ENCODE measurements at regions not wholly inside any gene's neighbourhood (a gene's known extent, or its start where the extent isn't known, plus 50 kb on each side); places are given as distances from the start of the nearest gene placed in this dataset.

DNA sequence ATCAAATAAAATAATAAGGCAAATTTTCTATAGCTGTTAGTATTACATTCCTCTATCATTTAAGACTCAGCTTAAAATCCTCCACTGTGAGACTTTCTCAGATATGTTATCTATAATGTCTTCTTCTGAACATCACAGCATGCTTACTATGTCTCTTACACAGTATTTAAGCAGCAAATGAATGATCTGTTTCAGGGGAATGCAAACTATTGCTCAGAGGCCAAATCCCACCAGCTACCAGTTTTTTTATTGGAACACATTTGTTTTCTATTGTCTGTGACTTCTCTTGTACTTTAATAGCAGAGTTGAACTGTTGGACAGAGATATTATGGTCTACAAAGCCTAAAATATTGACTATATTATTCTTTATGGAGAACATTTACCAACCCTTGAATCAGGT lies 59.6 kb downstream of the C3orf38 start:
- Histone ChIP-seq H3K4me3 (no peak overlapping the region), H3K79me2 (ENCODE audit: control insufficient read depth, insufficient read depth, low read length) (no peaks in the 10 kb centered on the region), H2AFZ (ENCODE audit: control insufficient read depth, low read depth, low read length) (no peak overlapping the region), H3K27me3 (replicated peaks in 1 of 2; ENCODE audit: control insufficient read depth in 2 of 2, insufficient read depth in 2 of 2, low read length in 1 of 2) (no peaks in the 10 kb centered on the region; a peak in 1 of 4 replicates), H4K20me1 (ENCODE audit: control insufficient read depth, insufficient read depth) (no peaks in the 10 kb centered on the region), H3K4me2 (ENCODE audit: control insufficient read depth, insufficient read depth) (no peak overlapping the region), H3K4me1 (ENCODE audit: control insufficient read depth, insufficient read depth, low read length) (no peaks in the 10 kb centered on the region), H3K27ac (ENCODE audit: control insufficient read depth, insufficient read depth) (no peak overlapping the region), H3K36me3 (ENCODE audit: control insufficient read depth in 2 of 2, insufficient read depth in 2 of 2, low read length in 1 of 2) (no peaks in the 10 kb centered on the region), H3K9ac (ENCODE audit: control insufficient read depth, insufficient read depth, low read length) (no peak overlapping the region), H3K9me3 (replicated peaks; ENCODE audit: control insufficient read depth, insufficient read depth, low read length) (no peaks in the 10 kb centered on the region)
- ChIA-PET CTCF (no interaction called here), SMC1A (ENCODE audit: uncharacterized antibody, unreplicated experiment) (no interaction called here), POLR2A (no interaction called here), RAD21 (ENCODE audit: unreplicated experiment) (interaction anchor here (1.1 kb wide), 1 partner anchor 10 kb away, joined by 3 read pairs; no protein-coding TSS in a partner anchor)
- FAIRE-seq (no peak), ATAC-seq (no peak), DNase-seq (ENCODE audit: low read depth, low spot score) (no peak)
- intact Hi-C loops (cut with micrococcal nuclease; ENCODE audit: unreplicated experiment), result no loop called here
- no peak for TF ChIP-seq MEF2B (IDR thresholded peaks at IDR 0.05; ENCODE audit: partially characterized antibody, poor library complexity, severe bottlenecking)
- no peak for TF ChIP-seq BRCA1 (IDR thresholded peaks at IDR 0.05; ENCODE audit: low read depth, low read length)
- no peak for TF ChIP-seq SRF (IDR thresholded peaks at IDR 0.05; ENCODE audit: low read depth in 2 of 2, low read length in 2 of 2)
- TF ChIP-seq, protein P1, sequence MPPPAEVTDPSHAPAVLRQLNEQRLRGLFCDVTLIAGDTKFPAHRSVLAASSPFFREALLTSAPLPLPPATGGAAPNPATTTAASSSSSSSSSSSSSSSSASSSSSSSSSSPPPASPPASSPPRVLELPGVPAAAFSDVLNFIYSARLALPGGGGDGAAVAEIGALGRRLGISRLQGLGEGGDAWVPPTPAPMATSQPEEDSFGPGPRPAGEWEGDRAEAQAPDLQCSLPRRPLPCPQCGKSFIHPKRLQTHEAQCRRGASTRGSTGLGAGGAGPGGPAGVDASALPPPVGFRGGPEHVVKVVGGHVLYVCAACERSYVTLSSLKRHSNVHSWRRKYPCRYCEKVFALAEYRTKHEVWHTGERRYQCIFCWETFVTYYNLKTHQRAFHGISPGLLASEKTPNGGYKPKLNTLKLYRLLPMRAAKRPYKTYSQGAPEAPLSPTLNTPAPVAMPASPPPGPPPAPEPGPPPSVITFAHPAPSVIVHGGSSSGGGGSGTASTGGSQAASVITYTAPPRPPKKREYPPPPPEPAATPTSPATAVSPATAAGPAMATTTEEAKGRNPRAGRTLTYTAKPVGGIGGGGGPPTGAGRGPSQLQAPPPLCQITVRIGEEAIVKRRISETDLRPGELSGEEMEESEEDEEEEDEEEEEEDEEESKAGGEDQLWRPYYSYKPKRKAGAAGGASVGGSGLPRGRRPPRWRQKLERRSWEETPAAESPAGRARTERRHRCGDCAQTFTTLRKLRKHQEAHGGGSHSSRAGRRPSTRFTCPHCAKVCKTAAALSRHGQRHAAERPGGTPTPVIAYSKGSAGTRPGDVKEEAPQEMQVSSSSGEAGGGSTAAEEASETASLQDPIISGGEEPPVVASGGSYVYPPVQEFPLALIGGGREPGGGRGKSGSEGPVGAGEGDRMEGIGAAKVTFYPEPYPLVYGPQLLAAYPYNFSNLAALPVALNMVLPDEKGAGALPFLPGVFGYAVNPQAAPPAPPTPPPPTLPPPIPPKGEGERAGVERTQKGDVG (CRISPR knock-in tag; IDR thresholded peaks at IDR 0.05), result no peak
- TF ChIP-seq, protein P2, sequence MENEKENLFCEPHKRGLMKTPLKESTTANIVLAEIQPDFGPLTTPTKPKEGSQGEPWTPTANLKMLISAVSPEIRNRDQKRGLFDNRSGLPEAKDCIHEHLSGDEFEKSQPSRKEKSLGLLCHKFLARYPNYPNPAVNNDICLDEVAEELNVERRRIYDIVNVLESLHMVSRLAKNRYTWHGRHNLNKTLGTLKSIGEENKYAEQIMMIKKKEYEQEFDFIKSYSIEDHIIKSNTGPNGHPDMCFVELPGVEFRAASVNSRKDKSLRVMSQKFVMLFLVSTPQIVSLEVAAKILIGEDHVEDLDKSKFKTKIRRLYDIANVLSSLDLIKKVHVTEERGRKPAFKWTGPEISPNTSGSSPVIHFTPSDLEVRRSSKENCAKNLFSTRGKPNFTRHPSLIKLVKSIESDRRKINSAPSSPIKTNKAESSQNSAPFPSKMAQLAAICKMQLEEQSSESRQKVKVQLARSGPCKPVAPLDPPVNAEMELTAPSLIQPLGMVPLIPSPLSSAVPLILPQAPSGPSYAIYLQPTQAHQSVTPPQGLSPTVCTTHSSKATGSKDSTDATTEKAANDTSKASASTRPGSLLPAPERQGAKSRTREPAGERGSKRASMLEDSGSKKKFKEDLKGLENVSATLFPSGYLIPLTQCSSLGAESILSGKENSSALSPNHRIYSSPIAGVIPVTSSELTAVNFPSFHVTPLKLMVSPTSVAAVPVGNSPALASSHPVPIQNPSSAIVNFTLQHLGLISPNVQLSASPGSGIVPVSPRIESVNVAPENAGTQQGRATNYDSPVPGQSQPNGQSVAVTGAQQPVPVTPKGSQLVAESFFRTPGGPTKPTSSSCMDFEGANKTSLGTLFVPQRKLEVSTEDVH (IDR thresholded peaks at IDR 0.05; ENCODE audit: low read depth, partially characterized antibody), result no peak
- TF ChIP-seq CBX3 (IDR thresholded peaks at IDR 0.05; ENCODE audit: borderline replicate concordance, low read depth), result no peak
- no peak for TF ChIP-seq JUNB (IDR thresholded peaks at IDR 0.05)
- no peak for TF ChIP-seq NRF1 (conservative IDR thresholded peaks at IDR 0.05; ENCODE audit: low read depth, low read length)
- TF ChIP-seq, protein P3, sequence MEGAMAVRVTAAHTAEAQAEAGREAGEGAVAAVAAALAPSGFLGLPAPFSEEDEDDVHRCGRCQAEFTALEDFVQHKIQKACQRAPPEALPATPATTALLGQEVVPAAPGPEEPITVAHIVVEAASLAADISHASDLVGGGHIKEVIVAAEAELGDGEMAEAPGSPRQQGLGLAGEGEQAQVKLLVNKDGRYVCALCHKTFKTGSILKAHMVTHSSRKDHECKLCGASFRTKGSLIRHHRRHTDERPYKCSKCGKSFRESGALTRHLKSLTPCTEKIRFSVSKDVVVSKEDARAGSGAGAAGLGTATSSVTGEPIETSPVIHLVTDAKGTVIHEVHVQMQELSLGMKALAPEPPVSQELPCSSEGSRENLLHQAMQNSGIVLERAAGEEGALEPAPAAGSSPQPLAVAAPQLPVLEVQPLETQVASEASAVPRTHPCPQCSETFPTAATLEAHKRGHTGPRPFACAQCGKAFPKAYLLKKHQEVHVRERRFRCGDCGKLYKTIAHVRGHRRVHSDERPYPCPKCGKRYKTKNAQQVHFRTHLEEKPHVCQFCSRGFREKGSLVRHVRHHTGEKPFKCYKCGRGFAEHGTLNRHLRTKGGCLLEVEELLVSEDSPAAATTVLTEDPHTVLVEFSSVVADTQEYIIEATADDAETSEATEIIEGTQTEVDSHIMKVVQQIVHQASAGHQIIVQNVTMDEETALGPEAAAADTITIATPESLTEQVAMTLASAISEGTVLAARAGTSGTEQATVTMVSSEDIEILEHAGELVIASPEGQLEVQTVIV (IDR thresholded peaks at IDR 0.05; ENCODE audit: borderline replicate concordance, partially characterized antibody), result no peak
- TF ChIP-seq HDGF (IDR thresholded peaks at IDR 0.05), result no peak
- TF ChIP-seq HCFC1 (IDR thresholded peaks at IDR 0.05; ENCODE audit: low read length), result no peak
- no peak for TF ChIP-seq POU2F2 (IDR thresholded peaks at IDR 0.05; ENCODE audit: borderline replicate concordance, low read depth, low read length)
- in situ Hi-C loops (cut with MboI), result loop anchor here (5.0 to 25.0 kb wide), 3 partner anchors 893 to 1975 kb away; no protein-coding TSS in a partner anchor
- no TSS peak for BruUV-seq (replicated peaks)

All from GM12878 (cell line).